Caco-2 (cell line): ENCODE measurements at regions not wholly inside any gene's neighbourhood (a gene's known extent, or its start where the extent isn't known, plus 50 kb on each side); places are given as distances from the start of the nearest gene placed in this dataset.

Source experiments
- BruUV-seq: library from RNA; stranded (reverse); fragments of 400-500 nt; replicated peaks from 2 replicates; lab custom pipeline; 2021; lab: Mats Ljungman, UMichigan
- CTCF ChIA-PET: fragments of 300-600 bp; sonication (Branson Sonifier 250); formaldehyde crosslinking; loops from one replicate; lab custom pipeline; 2022; ENCODE audit warnings: antibody characterized with exemption; lab: Charles Lee
- POLR2A ChIA-PET: fragments of 300-600 bp; sonication (Branson Sonifier 250); formaldehyde crosslinking; loops from one replicate; lab custom pipeline; 2022; ENCODE audit warnings: antibody characterized with exemption; lab: Charles Lee
- DNase-seq, 2 experiments: peaks; one replicate each; pipeline versions ENCODE4 v3.0.0 to v3.0.0-alpha.2; 2020 to 2022
- H3K27me3 ChIP-seq: replicated peaks from 2 replicates; pipeline ENCODE4 v1.6.0; 2011; ENCODE audit warnings: low read length; ENCODE audit not compliant: control insufficient read depth, insufficient read depth
- H3K36me3 ChIP-seq: 2 replicates; pipeline ENCODE4 v1.5.1; 2011; ENCODE audit warnings: low read length; ENCODE audit not compliant: control insufficient read depth, insufficient read depth
- H3K4me1 ChIP-seq: fragments of 250-450 bp; sonication (Bioruptor Pico); 2 replicates; pipeline ENCODE4 v1.5.1; 2020; ENCODE audit warnings: mild to moderate bottlenecking
- H3K4me3 ChIP-seq: 2 replicates; pipeline ENCODE4 v1.5.1; 2011; ENCODE audit warnings: low read depth, mild to moderate bottlenecking, control low read depth, low read length
- H3K9me3 ChIP-seq: fragments of 250-450 bp; sonication (Bioruptor Pico); 2 replicates; pipeline ENCODE4 v1.5.1; 2020; ENCODE audit warnings: mild to moderate bottlenecking, moderate library complexity
- H3K27ac Mint-ChIP-seq: one replicate; pipeline ENCODE4 v1.8.0; 2022; ENCODE audit warnings: mixed read lengths; ENCODE audit not compliant: unreplicated experiment
- H3K27me3 Mint-ChIP-seq: one replicate; pipeline ENCODE4 v1.8.0; 2022; ENCODE audit warnings: mixed read lengths; ENCODE audit not compliant: insufficient read depth, unreplicated experiment
- H3K36me3 Mint-ChIP-seq: one replicate; pipeline ENCODE4 v1.8.0; 2022; ENCODE audit warnings: mild to moderate bottlenecking, mixed read lengths; ENCODE audit not compliant: insufficient read depth, unreplicated experiment
- H3K4me1 Mint-ChIP-seq: one replicate; pipeline ENCODE4 v1.8.0; 2022; ENCODE audit warnings: low read depth, mixed read lengths; ENCODE audit not compliant: unreplicated experiment
- H3K4me3 Mint-ChIP-seq: one replicate; pipeline ENCODE4 v1.8.0; 2022; ENCODE audit warnings: mild to moderate bottlenecking, moderate library complexity, mixed read lengths; ENCODE audit not compliant: unreplicated experiment
- H3K9me3 Mint-ChIP-seq: one replicate; pipeline ENCODE4 v1.8.0; 2022; ENCODE audit warnings: mixed read lengths; ENCODE audit not compliant: unreplicated experiment
- intact Hi-C: fragments of 100-400 bp; cut with micrococcal nuclease; formaldehyde crosslinking; loops from one replicate; pipeline ENCODE4 v1.10.0; 2022; ENCODE audit not compliant: unreplicated experiment
- TF ChIP-seq, protein P1 (sequence below), 2 experiments: fragments of 200-600 bp in 1 of 2; IDR thresholded peaks; 1 replicate in 1 of 2; 2 replicates in 1 of 2; pipeline versions ENCODE4 v1.5.1 to v1.8.0; 2011 to 2022; ENCODE audit warnings: antibody characterized with exemption in 1 of 2, control low read depth in 1 of 2, inconsistent platforms in 1 of 2, low read depth in 1 of 2, low read length in 1 of 2, mild to moderate bottlenecking in 1 of 2, moderate library complexity in 1 of 2; ENCODE audit not compliant: insufficient read depth in 1 of 2, severe bottlenecking in 1 of 2, unreplicated experiment in 1 of 2

- POLR2A ChIA-PET = no interaction called here
- Mint-ChIP-seq H3K4me1 (no peaks in the 10 kb centered on the region), H3K36me3 (no peaks in the 10 kb centered on the region), H3K27ac (peak overlapping the region; percentile 17), H3K9me3 (no peaks in the 10 kb centered on the region), H3K4me3 (no peak overlapping the region), H3K27me3 (no peaks in the 10 kb centered on the region)
- Histone ChIP-seq H3K9me3 (no peaks in the 10 kb centered on the region), H3K27me3 (no peaks in the 10 kb centered on the region), H3K4me3 (no peak overlapping the region), H3K4me1 (no peaks in the 10 kb centered on the region), H3K36me3 (no peaks in the 10 kb centered on the region)
- intact Hi-C loops = no loop called here
- no TSS peak for BruUV-seq
- CTCF ChIA-PET = no interaction called here
- DNase-seq = no peak
- TF ChIP-seq, protein P1, sequence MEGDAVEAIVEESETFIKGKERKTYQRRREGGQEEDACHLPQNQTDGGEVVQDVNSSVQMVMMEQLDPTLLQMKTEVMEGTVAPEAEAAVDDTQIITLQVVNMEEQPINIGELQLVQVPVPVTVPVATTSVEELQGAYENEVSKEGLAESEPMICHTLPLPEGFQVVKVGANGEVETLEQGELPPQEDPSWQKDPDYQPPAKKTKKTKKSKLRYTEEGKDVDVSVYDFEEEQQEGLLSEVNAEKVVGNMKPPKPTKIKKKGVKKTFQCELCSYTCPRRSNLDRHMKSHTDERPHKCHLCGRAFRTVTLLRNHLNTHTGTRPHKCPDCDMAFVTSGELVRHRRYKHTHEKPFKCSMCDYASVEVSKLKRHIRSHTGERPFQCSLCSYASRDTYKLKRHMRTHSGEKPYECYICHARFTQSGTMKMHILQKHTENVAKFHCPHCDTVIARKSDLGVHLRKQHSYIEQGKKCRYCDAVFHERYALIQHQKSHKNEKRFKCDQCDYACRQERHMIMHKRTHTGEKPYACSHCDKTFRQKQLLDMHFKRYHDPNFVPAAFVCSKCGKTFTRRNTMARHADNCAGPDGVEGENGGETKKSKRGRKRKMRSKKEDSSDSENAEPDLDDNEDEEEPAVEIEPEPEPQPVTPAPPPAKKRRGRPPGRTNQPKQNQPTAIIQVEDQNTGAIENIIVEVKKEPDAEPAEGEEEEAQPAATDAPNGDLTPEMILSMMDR (IDR thresholded peaks at IDR 0.05; ENCODE audit: insufficient read depth in 1 of 2, low read depth in 1 of 2, low read length in 1 of 2, severe bottlenecking in 1 of 2, unreplicated experiment in 1 of 2) = no peak
These were observed 75.0 kb downstream of the PTPDC1 start for GRCh38 chr9:94159069-94159939.

GRCh38 chr9:94160594-94161501, 76.6 kb downstream of the PTPDC1 start:
- POLR2A ChIA-PET = no interaction called here
- BruUV-seq = no TSS peak
- no peaks in the 10 kb centered on the region for H3K9me3 Mint-ChIP-seq
- H3K4me1 ChIP-seq = no peaks in the 10 kb centered on the region
- intact Hi-C loops = no loop called here
- no peaks in the 10 kb centered on the region for H3K4me1 Mint-ChIP-seq
- no peaks in the 10 kb centered on the region for H3K27me3 Mint-ChIP-seq
- TF ChIP-seq, protein P1 (IDR thresholded peaks at IDR 0.05; ENCODE audit: insufficient read depth in 1 of 2, low read depth in 1 of 2, low read length in 1 of 2, severe bottlenecking in 1 of 2, unreplicated experiment in 1 of 2) = no peak
- CTCF ChIA-PET = no interaction called here
- DNase-seq = peak; percentile 37 to 45
- H3K36me3 ChIP-seq = no peaks in the 10 kb centered on the region
- H3K27ac Mint-ChIP-seq = peak overlapping the region; percentile 89
- H3K4me3 ChIP-seq = no peak overlapping the region
- no peaks in the 10 kb centered on the region for H3K9me3 ChIP-seq
- H3K36me3 Mint-ChIP-seq = no peaks in the 10 kb centered on the region
- H3K4me3 Mint-ChIP-seq = peak overlapping the region; percentile 28
- H3K27me3 ChIP-seq = no peaks in the 10 kb centered on the region

- ChIA-PET POLR2A (no interaction called here), CTCF (no interaction called here)
- Mint-ChIP-seq H3K4me1 (no peaks in the 10 kb centered on the region), H3K9me3 (no peaks in the 10 kb centered on the region), H3K36me3 (peaks cover 3% of the 10 kb centered on the region), H3K4me3 (no peak overlapping the region), H3K27ac (no peak overlapping the region), H3K27me3 (no peaks in the 10 kb centered on the region)
- Histone ChIP-seq H3K27me3 (no peaks in the 10 kb centered on the region), H3K4me3 (no peak overlapping the region), H3K4me1 (no peaks in the 10 kb centered on the region), H3K9me3 (no peaks in the 10 kb centered on the region), H3K36me3 (no peaks in the 10 kb centered on the region)
- BruUV-seq = no TSS peak
- no peak for DNase-seq
- TF ChIP-seq, protein P1 (IDR thresholded peaks at IDR 0.05; ENCODE audit: insufficient read depth in 1 of 2, low read depth in 1 of 2, low read length in 1 of 2, severe bottlenecking in 1 of 2, unreplicated experiment in 1 of 2) = no peak
- intact Hi-C loops = no loop called here
These were observed 77.4 kb downstream of the PTPDC1 start for GRCh38 chr9:94161673-94162072.
